ENCODE measurements at regions not wholly inside any gene's neighbourhood (a gene's known extent, or its start where the extent isn't known, plus 50 kb on each side); places are given as distances from the start of the nearest gene placed in this dataset.

GRCh38 chr4:81826335-81826734, 354.6 kb upstream of the RASGEF1B start:
- H3K4me1 ChIP-seq (ENCODE audit: control insufficient read depth, extremely low read depth, insufficient read depth, low read length) = no peaks in the 10 kb centered on the region
- no peaks in the 10 kb centered on the region for H3K9me3 ChIP-seq (ENCODE audit: control insufficient read depth, insufficient read depth, low read depth, low read length)
- H2AFZ ChIP-seq (ENCODE audit: low read length) = no peak overlapping the region
- no peaks in the 10 kb centered on the region for H4K20me1 ChIP-seq (ENCODE audit: control insufficient read depth, extremely low read depth, insufficient read depth, low read length)
- no peaks in the 10 kb centered on the region for H3K27me3 ChIP-seq (ENCODE audit: control insufficient read depth, insufficient read depth, low read length)
- no peaks in the 10 kb centered on the region for H3K36me3 ChIP-seq (ENCODE audit: control insufficient read depth, insufficient read depth, low read length)
- no peak overlapping the region for H3K27ac ChIP-seq (ENCODE audit: insufficient read depth, low read length)
- DNase-seq (ENCODE audit: low read depth in 2 of 2) = no peak
- TF ChIP-seq EZH2 (IDR thresholded peaks at IDR 0.05; ENCODE audit: low read length, missing control alignments) (no peak), CTCF (conservative IDR thresholded peaks at IDR 0.05 in 1 of 2, IDR thresholded peaks at IDR 0.05 in 1 of 2; ENCODE audit: low read depth in 1 of 2, low read length in 2 of 2) (no peak)
- no peak overlapping the region for H3K9ac ChIP-seq (ENCODE audit: insufficient read depth, low read length)
- no peak overlapping the region for H3K4me3 ChIP-seq (replicated peaks in 1 of 4; ENCODE audit: control extremely low read depth in 1 of 4, insufficient read depth in 1 of 4, low read depth in 3 of 4, low read length in 4 of 4)
- H3K4me2 ChIP-seq (ENCODE audit: extremely low read depth, insufficient read depth, low read length) = no peak overlapping the region
- no peaks in the 10 kb centered on the region for H3K79me2 ChIP-seq (ENCODE audit: control insufficient read depth, insufficient read depth, low read length)

- Histone ChIP-seq H3K4me1 (ENCODE audit: control insufficient read depth, extremely low read depth, insufficient read depth, low read length) (no peaks in the 10 kb centered on the region), H3K36me3 (ENCODE audit: control insufficient read depth, insufficient read depth, low read length) (no peaks in the 10 kb centered on the region), H4K20me1 (ENCODE audit: control insufficient read depth, extremely low read depth, insufficient read depth, low read length) (no peaks in the 10 kb centered on the region), H3K27me3 (ENCODE audit: control insufficient read depth, insufficient read depth, low read length) (no peaks in the 10 kb centered on the region), H3K9me3 (ENCODE audit: control insufficient read depth, insufficient read depth, low read depth, low read length) (no peaks in the 10 kb centered on the region), H3K4me3 (replicated peaks in 1 of 4; ENCODE audit: control extremely low read depth in 1 of 4, insufficient read depth in 1 of 4, low read depth in 3 of 4, low read length in 4 of 4) (no peak overlapping the region), H3K27ac (ENCODE audit: insufficient read depth, low read length) (no peak overlapping the region), H3K9ac (ENCODE audit: insufficient read depth, low read length) (no peak overlapping the region), H3K4me2 (ENCODE audit: extremely low read depth, insufficient read depth, low read length) (no peak overlapping the region), H3K79me2 (ENCODE audit: control insufficient read depth, insufficient read depth, low read length) (no peaks in the 10 kb centered on the region), H2AFZ (ENCODE audit: low read length) (no peak overlapping the region)
- no peak for TF ChIP-seq EZH2 (IDR thresholded peaks at IDR 0.05; ENCODE audit: low read length, missing control alignments)
- no peak for TF ChIP-seq CTCF (conservative IDR thresholded peaks at IDR 0.05 in 1 of 2, IDR thresholded peaks at IDR 0.05 in 1 of 2; ENCODE audit: low read depth in 1 of 2, low read length in 2 of 2)
- no peak for DNase-seq (ENCODE audit: low read depth in 2 of 2)
Measured at GRCh38 chr4:81818385-81818920, 346.7 kb upstream of the RASGEF1B start.

- no peak overlapping the region for H2AFZ ChIP-seq (ENCODE audit: low read length)
- H3K9ac ChIP-seq (ENCODE audit: insufficient read depth, low read length) = no peak overlapping the region
- H3K27me3 ChIP-seq (ENCODE audit: control insufficient read depth, insufficient read depth, low read length) = no peaks in the 10 kb centered on the region
- no peak for DNase-seq (ENCODE audit: low read depth in 2 of 2)
- H3K4me2 ChIP-seq (ENCODE audit: extremely low read depth, insufficient read depth, low read length) = no peak overlapping the region
- no peaks in the 10 kb centered on the region for H3K9me3 ChIP-seq (ENCODE audit: control insufficient read depth, insufficient read depth, low read depth, low read length)
- H3K27ac ChIP-seq (ENCODE audit: insufficient read depth, low read length) = no peak overlapping the region
- H3K4me3 ChIP-seq (replicated peaks in 1 of 4; ENCODE audit: control extremely low read depth in 1 of 4, insufficient read depth in 1 of 4, low read depth in 3 of 4, low read length in 4 of 4) = no peak overlapping the region
- TF ChIP-seq EZH2 (IDR thresholded peaks at IDR 0.05; ENCODE audit: low read length, missing control alignments) = no peak
- TF ChIP-seq CTCF (conservative IDR thresholded peaks at IDR 0.05 in 1 of 2, IDR thresholded peaks at IDR 0.05 in 1 of 2; ENCODE audit: low read depth in 1 of 2, low read length in 2 of 2) = no peak
- no peaks in the 10 kb centered on the region for H3K4me1 ChIP-seq (ENCODE audit: control insufficient read depth, extremely low read depth, insufficient read depth, low read length)
- no peaks in the 10 kb centered on the region for H4K20me1 ChIP-seq (ENCODE audit: control insufficient read depth, extremely low read depth, insufficient read depth, low read length)
- no peaks in the 10 kb centered on the region for H3K79me2 ChIP-seq (ENCODE audit: control insufficient read depth, insufficient read depth, low read length)
- H3K36me3 ChIP-seq (ENCODE audit: control insufficient read depth, insufficient read depth, low read length) = no peaks in the 10 kb centered on the region
Measured at GRCh38 chr4:81816031-81816761, 344.5 kb upstream of the RASGEF1B start.
